GM12865 (cell line): ENCODE measurements at regions not wholly inside any gene's neighbourhood (a gene's known extent, or its start where the extent isn't known, plus 50 kb on each side); places are given as distances from the start of the nearest gene placed in this dataset.

Source experiments
- DNase-seq: peaks from one replicate; pipeline ENCODE4 v3.0.0; 2010; ENCODE audit warnings: low read depth
- H3K4me3 ChIP-seq: 2 replicates; pipeline ENCODE4 v1.5.1; 2011; ENCODE audit warnings: mild to moderate bottlenecking, low read depth, low read length, control low read depth
- CTCF ChIP-seq: IDR thresholded peaks from 2 replicates; pipeline ENCODE4 v1.5.1; 2011; ENCODE audit warnings: low read length, control low read depth, low read depth, inconsistent platforms; ENCODE audit not compliant: insufficient read depth; ENCODE audit errors: missing control alignments

DNA sequence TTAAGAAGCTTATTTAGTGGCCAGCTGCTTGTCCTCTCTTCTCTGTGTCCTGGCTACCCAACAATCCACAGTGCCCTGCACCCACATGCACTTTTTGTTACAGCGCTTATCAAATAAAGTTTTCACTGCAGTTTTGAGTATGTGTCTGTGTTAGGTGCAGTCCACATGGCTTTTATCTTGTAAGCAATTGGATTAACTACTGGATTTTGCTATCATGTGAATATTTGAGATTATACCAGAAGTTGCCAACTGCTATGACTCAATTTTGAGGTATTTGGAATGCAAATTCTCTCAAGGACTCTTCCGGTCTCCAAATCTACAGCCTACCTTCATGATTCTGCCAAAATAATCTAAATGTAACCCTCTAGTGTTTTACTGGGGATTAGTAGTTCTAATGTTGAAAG, 690.2 kb downstream of the NR2F1-AS1 start:
- H3K4me3 ChIP-seq = no peak overlapping the region
- DNase-seq = no peak
- no peak for TF ChIP-seq CTCF

GRCh38 chr5:92889140-92889539, 691.9 kb downstream of the NR2F1-AS1 start:
- DNase-seq = no peak
- no peak for TF ChIP-seq CTCF
- H3K4me3 ChIP-seq = no peak overlapping the region

DNA sequence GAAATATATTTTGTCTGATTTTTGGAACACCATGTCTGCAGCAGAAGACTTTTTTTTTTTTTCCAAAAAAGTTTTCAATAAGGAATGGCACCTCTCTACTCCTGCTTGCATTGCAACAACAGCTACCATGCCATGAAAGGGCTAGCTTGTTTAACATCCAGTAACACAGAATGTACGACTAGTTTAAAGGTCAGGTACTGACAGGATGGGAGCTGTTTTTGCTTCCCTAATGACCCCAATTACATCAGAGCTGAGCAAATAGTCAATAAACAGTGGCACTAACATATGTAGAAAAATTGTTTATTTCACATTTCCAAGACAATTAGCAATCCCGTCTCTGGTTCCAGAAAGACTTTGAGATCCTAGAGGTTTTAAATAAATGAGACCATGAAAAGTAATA, 693.8 kb downstream of the NR2F1-AS1 start:
- H3K4me3 ChIP-seq = no peak overlapping the region
- no peak for TF ChIP-seq CTCF
- DNase-seq = no peak

GRCh38 chr5:92886751-92887150, 694.3 kb downstream of the NR2F1-AS1 start:
- H3K4me3 ChIP-seq = no peak overlapping the region
- DNase-seq = no peak
- TF ChIP-seq CTCF = no peak

GRCh38 chr5:92885950-92886349, 695.1 kb downstream of the NR2F1-AS1 start:
- no peak overlapping the region for H3K4me3 ChIP-seq
- DNase-seq = peak; percentile 15

GRCh38 chr5:92884469-92884868, 696.5 kb downstream of the NR2F1-AS1 start:
- TF ChIP-seq CTCF = no peak
- no peak for DNase-seq
- H3K4me3 ChIP-seq = no peak overlapping the region

More at GRCh38 chr5:92885950-92886349, 695.1 kb downstream of the NR2F1-AS1 start:
- peak; percentile 5 for TF ChIP-seq CTCF

DNA sequence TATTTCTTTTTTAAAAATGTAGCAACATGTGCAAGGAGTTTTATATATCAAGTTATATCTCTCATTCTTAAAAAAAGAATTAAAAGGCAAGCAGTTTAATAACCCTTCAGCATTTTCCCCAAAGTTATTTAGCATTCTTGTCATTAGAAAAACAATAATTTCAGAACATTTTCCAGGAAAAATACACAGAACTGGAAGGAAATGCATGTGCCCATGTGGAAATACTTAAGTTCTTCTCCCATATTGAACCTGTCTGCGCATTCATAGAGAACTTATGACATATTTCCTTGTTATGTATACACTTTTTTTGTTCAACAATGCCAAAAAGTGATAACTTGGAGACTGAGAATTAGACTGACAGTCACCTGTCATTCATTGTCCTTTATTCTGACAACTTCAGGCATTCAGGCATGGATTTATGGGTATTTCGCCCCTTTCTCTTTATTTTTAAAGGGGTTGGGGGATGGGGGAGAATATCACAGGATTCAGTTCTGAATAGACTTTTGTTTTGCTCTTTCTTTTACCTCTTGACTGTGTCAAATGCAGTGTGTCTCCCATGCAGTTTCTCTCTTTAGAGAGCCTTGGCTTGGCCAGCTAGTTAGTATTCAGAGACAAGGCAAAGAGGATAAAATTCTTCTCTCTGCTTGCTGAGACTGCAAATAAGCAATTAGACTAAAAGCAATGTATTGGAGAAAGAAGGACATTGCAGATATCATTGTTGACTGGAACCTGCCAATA, 701.0 kb downstream of the NR2F1-AS1 start:
- no peak for TF ChIP-seq CTCF
- no peak for DNase-seq
- no peak overlapping the region for H3K4me3 ChIP-seq
